CD4-positive, alpha-beta memory T cell (primary cell): ENCODE measurements at regions not wholly inside any gene's neighbourhood (a gene's known extent, or its start where the extent isn't known, plus 50 kb on each side); places are given as distances from the start of the nearest gene placed in this dataset.

Experiments
- CTCF ChIA-PET: fragments of 350-600 bp; sonication (Branson Sonifier 250); formaldehyde crosslinking; loops from one replicate; lab custom pipeline; 2021; ENCODE audit warnings: inconsistent platforms; ENCODE audit not compliant: partially characterized antibody; lab: Charles Lee
- POLR2A ChIA-PET: fragments of 350-600 bp; sonication (Branson Sonifier 250); formaldehyde crosslinking; loops from one replicate; lab custom pipeline; 2021; ENCODE audit not compliant: partially characterized antibody; lab: Charles Lee
- DNase-seq, 5 donors: peaks; one replicate each; pipeline versions ENCODE4 v3.0.0 to v3.0.0-alpha.2; 2020 to 2022; ENCODE audit warnings: mixed read lengths in 1 of 5
- H3K27ac ChIP-seq: one replicate; pipeline ENCODE4 v1.7.0; 2013; ENCODE audit warnings: low read depth, low read length
- H3K27me3 ChIP-seq: 2 replicates; pipeline ENCODE4 v1.7.0; 2013; ENCODE audit warnings: mild to moderate bottlenecking, low read length, moderate library complexity; ENCODE audit not compliant: insufficient read depth
- H3K36me3 ChIP-seq: 2 replicates; pipeline ENCODE4 v1.7.0; 2013; ENCODE audit warnings: mild to moderate bottlenecking, low read length, moderate library complexity; ENCODE audit not compliant: insufficient read depth
- H3K4me1 ChIP-seq: 2 replicates; pipeline ENCODE4 v1.7.0; 2013; ENCODE audit warnings: mild to moderate bottlenecking, low read length, moderate library complexity; ENCODE audit not compliant: insufficient read depth
- H3K4me3 ChIP-seq, 2 donors: one replicate each; pipeline ENCODE4 v1.7.0; 2013; ENCODE audit warnings: low read length in 2 of 2, mild to moderate bottlenecking in 1 of 2
- H3K9me3 ChIP-seq, 2 donors: one replicate each; pipeline ENCODE4 v1.7.0; 2013; ENCODE audit warnings: low read length in 2 of 2, control low read depth in 1 of 2; ENCODE audit not compliant: control insufficient read depth in 1 of 2
- H3K27ac Mint-ChIP-seq, 7 donors: one replicate each; pipeline ENCODE4 v1.8.0; 2020 to 2021; ENCODE audit warnings: mixed read lengths in 7 of 7, mild to moderate bottlenecking in 6 of 7, inconsistent platforms in 3 of 7, moderate library complexity in 3 of 7
- H3K27me3 Mint-ChIP-seq, 2 donors: one replicate each; pipeline ENCODE4 v1.8.0; 2020 to 2021; ENCODE audit warnings: mixed read lengths in 2 of 2
- H3K36me3 Mint-ChIP-seq, 2 donors: one replicate each; pipeline ENCODE4 v1.8.0; 2020 to 2021; ENCODE audit warnings: mixed read lengths in 2 of 2, inconsistent platforms in 1 of 2, mild to moderate bottlenecking in 1 of 2
- H3K4me1 Mint-ChIP-seq, 4 donors: one replicate each; pipeline ENCODE4 v1.8.0; 2020 to 2021; ENCODE audit warnings: mixed read lengths in 4 of 4, mild to moderate bottlenecking in 1 of 4
- H3K4me3 Mint-ChIP-seq, 8 donors: one replicate each; pipeline ENCODE4 v1.8.0; 2020 to 2021; ENCODE audit warnings: mixed read lengths in 8 of 8, mild to moderate bottlenecking in 7 of 8, moderate library complexity in 6 of 8, inconsistent platforms in 3 of 8
- H3K9me3 Mint-ChIP-seq, 8 donors: one replicate each; pipeline ENCODE4 v1.8.0; 2020 to 2021; ENCODE audit warnings: mixed read lengths in 8 of 8, mild to moderate bottlenecking in 5 of 8, inconsistent platforms in 3 of 8, moderate library complexity in 1 of 8
- intact Hi-C: fragments of 100-400 bp; cut with micrococcal nuclease; formaldehyde crosslinking; loops from one replicate; pipeline ENCODE4 v1.15.1; 2023

GRCh38 chr10:36583690-36584089 is 541.7 kb upstream of the ANKRD30A start:
- H3K27me3 Mint-ChIP-seq: no peaks in the 10 kb centered on the region
- no peaks in the 10 kb centered on the region for H3K9me3 ChIP-seq
- no peak for DNase-seq
- no peaks in the 10 kb centered on the region for H3K36me3 ChIP-seq
- no peak overlapping the region for H3K4me3 ChIP-seq
- peaks cover 2 to 11% (median 5%) of the 10 kb centered on the region in 8 donors for H3K9me3 Mint-ChIP-seq
- H3K27me3 ChIP-seq: no peaks in the 10 kb centered on the region
- H3K4me1 Mint-ChIP-seq: no peaks in the 10 kb centered on the region
- POLR2A ChIA-PET: no interaction called here
- H3K27ac ChIP-seq: no peak overlapping the region
- H3K27ac Mint-ChIP-seq: no peak overlapping the region
- no peak overlapping the region for H3K4me3 Mint-ChIP-seq
- CTCF ChIA-PET: no interaction called here
- intact Hi-C loops: no loop called here
- H3K4me1 ChIP-seq: no peaks in the 10 kb centered on the region
- no peaks in the 10 kb centered on the region for H3K36me3 Mint-ChIP-seq

- Mint-ChIP-seq H3K9me3 (peaks cover 2 to 16% (median 7%) of the 10 kb centered on the region in 8 donors), H3K4me1 (no peaks in the 10 kb centered on the region), H3K27me3 (no peaks in the 10 kb centered on the region), H3K4me3 (no peak overlapping the region), H3K27ac (no peak overlapping the region), H3K36me3 (no peaks in the 10 kb centered on the region)
- Histone ChIP-seq H3K4me1 (no peaks in the 10 kb centered on the region), H3K4me3 (no peak overlapping the region), H3K36me3 (no peaks in the 10 kb centered on the region), H3K9me3 (no peaks in the 10 kb centered on the region), H3K27me3 (no peaks in the 10 kb centered on the region), H3K27ac (no peak overlapping the region)
- intact Hi-C loops: no loop called here
- POLR2A ChIA-PET: no interaction called here
- CTCF ChIA-PET: no interaction called here
- DNase-seq: no peak
These were observed 544.2 kb upstream of the ANKRD30A start for GRCh38 chr10:36581237-36581636.

GRCh38 chr10:36578306-36578705 is 547.1 kb upstream of the ANKRD30A start:
- Mint-ChIP-seq H3K27ac (no peak overlapping the region), H3K27me3 (no peaks in the 10 kb centered on the region), H3K36me3 (no peaks in the 10 kb centered on the region), H3K4me3 (no peak overlapping the region), H3K4me1 (no peaks in the 10 kb centered on the region), H3K9me3 (peaks cover 0 to 22% (median 7%) of the 10 kb centered on the region in 8 donors)
- ChIA-PET CTCF (no interaction called here), POLR2A (no interaction called here)
- H3K4me1 ChIP-seq: no peaks in the 10 kb centered on the region
- no peaks in the 10 kb centered on the region for H3K36me3 ChIP-seq
- no peaks in the 10 kb centered on the region for H3K27me3 ChIP-seq
- H3K4me3 ChIP-seq: no peak overlapping the region
- DNase-seq: no peak
- no peak overlapping the region for H3K27ac ChIP-seq
- H3K9me3 ChIP-seq: no peaks in the 10 kb centered on the region
- intact Hi-C loops: no loop called here

- Histone ChIP-seq H3K4me1 (no peaks in the 10 kb centered on the region), H3K4me3 (no peak overlapping the region), H3K36me3 (no peaks in the 10 kb centered on the region), H3K27me3 (no peaks in the 10 kb centered on the region), H3K27ac (no peak overlapping the region), H3K9me3 (no peaks in the 10 kb centered on the region)
- Mint-ChIP-seq H3K36me3 (no peaks in the 10 kb centered on the region), H3K4me1 (no peaks in the 10 kb centered on the region), H3K27me3 (no peaks in the 10 kb centered on the region), H3K9me3 (peaks cover 0 to 20% (median 8%) of the 10 kb centered on the region in 8 donors), H3K27ac (no peak overlapping the region), H3K4me3 (no peak overlapping the region)
- DNase-seq: no peak
- intact Hi-C loops: no loop called here
- POLR2A ChIA-PET: no interaction called here
- CTCF ChIA-PET: no interaction called here
These were observed 548.3 kb upstream of the ANKRD30A start for GRCh38 chr10:36577126-36577525.

GRCh38 chr10:36574207-36574606 is 551.2 kb upstream of the ANKRD30A start:
- Histone ChIP-seq H3K36me3 (no peaks in the 10 kb centered on the region), H3K4me3 (no peak overlapping the region), H3K27ac (no peak overlapping the region), H3K9me3 (no peaks in the 10 kb centered on the region), H3K27me3 (no peaks in the 10 kb centered on the region), H3K4me1 (no peaks in the 10 kb centered on the region)
- DNase-seq: no peak
- ChIA-PET CTCF (no interaction called here), POLR2A (no interaction called here)
- Mint-ChIP-seq H3K4me3 (no peak overlapping the region), H3K36me3 (no peaks in the 10 kb centered on the region), H3K27ac (no peak overlapping the region), H3K9me3 (peaks cover 0 to 26% (median 7%) of the 10 kb centered on the region in 8 donors), H3K27me3 (no peaks in the 10 kb centered on the region), H3K4me1 (no peaks in the 10 kb centered on the region)
- intact Hi-C loops: no loop called here

GRCh38 chr10:36573246-36573645 is 552.2 kb upstream of the ANKRD30A start:
- Histone ChIP-seq H3K4me1 (no peaks in the 10 kb centered on the region), H3K9me3 (no peaks in the 10 kb centered on the region), H3K27ac (no peak overlapping the region), H3K27me3 (no peaks in the 10 kb centered on the region), H3K4me3 (no peak overlapping the region), H3K36me3 (no peaks in the 10 kb centered on the region)
- POLR2A ChIA-PET: no interaction called here
- Mint-ChIP-seq H3K36me3 (no peaks in the 10 kb centered on the region), H3K9me3 (peaks cover 0 to 24% (median 7%) of the 10 kb centered on the region in 8 donors), H3K4me1 (no peaks in the 10 kb centered on the region), H3K4me3 (no peak overlapping the region), H3K27ac (no peak overlapping the region), H3K27me3 (no peaks in the 10 kb centered on the region)
- CTCF ChIA-PET: no interaction called here
- intact Hi-C loops: no loop called here
- no peak for DNase-seq

DNA sequence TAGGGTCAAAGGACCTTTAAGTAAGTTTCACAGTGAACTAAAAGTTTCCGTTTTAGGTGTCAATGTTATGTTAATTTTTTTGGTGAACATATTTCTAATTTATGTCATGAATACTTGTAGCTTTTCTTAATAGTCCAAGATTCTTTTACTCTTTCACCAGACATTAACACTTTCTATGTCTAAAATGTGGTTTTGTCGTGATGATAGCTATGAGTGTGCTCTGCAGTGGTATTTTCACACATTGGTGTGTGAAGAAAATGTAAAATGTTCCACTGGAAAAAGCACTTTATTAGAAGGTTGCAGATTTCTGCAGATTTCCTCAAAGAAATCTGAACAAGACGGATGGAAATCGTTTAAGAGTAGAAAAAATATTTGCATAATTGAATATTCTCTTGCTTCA is 561.0 kb upstream of the ANKRD30A start:
- H3K4me1 ChIP-seq: no peaks in the 10 kb centered on the region
- ChIA-PET CTCF (no interaction called here), POLR2A (no interaction called here)
- intact Hi-C loops: no loop called here
- no peak overlapping the region for H3K4me3 ChIP-seq
- H3K27ac ChIP-seq: no peak overlapping the region
- no peaks in the 10 kb centered on the region for H3K9me3 ChIP-seq
- no peaks in the 10 kb centered on the region for H3K27me3 ChIP-seq
- Mint-ChIP-seq H3K27me3 (no peaks in the 10 kb centered on the region), H3K27ac (no peak overlapping the region), H3K9me3 (peaks cover 0 to 12% (median 3%) of the 10 kb centered on the region in 8 donors), H3K4me3 (no peak overlapping the region), H3K36me3 (no peaks in the 10 kb centered on the region), H3K4me1 (no peaks in the 10 kb centered on the region)
- no peaks in the 10 kb centered on the region for H3K36me3 ChIP-seq
- no peak for DNase-seq
